ENCODE measurements at regions not wholly inside any gene's neighbourhood (a gene's known extent, or its start where the extent isn't known, plus 50 kb on each side); places are given as distances from the start of the nearest gene placed in this dataset.

DNA sequence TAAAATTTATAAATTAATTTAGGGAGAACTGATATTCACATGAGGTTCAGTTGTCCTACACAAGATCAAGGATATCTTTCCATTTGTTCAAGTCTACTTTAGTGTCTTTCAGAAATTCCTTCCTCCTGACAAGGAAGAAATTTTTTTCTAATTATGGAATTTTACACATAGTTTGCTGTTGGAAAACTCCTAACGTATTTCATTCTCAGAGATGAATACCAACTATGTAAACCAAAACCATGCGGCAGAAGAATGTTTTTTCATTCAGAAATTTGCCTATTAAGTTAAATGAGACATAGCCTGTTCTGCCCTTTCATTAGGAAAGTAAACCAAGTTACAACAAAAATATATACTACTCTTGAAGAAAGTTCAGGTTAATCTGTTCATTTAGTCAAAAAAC lies 111.2 kb upstream of the PRDM1 start:
- no peak for DNase-seq
- TF ChIP-seq, protein P1, sequence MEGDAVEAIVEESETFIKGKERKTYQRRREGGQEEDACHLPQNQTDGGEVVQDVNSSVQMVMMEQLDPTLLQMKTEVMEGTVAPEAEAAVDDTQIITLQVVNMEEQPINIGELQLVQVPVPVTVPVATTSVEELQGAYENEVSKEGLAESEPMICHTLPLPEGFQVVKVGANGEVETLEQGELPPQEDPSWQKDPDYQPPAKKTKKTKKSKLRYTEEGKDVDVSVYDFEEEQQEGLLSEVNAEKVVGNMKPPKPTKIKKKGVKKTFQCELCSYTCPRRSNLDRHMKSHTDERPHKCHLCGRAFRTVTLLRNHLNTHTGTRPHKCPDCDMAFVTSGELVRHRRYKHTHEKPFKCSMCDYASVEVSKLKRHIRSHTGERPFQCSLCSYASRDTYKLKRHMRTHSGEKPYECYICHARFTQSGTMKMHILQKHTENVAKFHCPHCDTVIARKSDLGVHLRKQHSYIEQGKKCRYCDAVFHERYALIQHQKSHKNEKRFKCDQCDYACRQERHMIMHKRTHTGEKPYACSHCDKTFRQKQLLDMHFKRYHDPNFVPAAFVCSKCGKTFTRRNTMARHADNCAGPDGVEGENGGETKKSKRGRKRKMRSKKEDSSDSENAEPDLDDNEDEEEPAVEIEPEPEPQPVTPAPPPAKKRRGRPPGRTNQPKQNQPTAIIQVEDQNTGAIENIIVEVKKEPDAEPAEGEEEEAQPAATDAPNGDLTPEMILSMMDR (IDR thresholded peaks at IDR 0.05; ENCODE audit: low read depth, low read length) = no peak
- Histone ChIP-seq H3K36me3 (no peaks in the 10 kb centered on the region), H3K9me3 (peaks cover 4% of the 10 kb centered on the region; the same call in 1 of the 2 replicates), H3K4me3 (ENCODE audit: low read depth, low read length) (no peak overlapping the region), H3K4me1 (no peaks in the 10 kb centered on the region), H3K27me3 (peaks cover 22% of the 10 kb centered on the region)

DNA sequence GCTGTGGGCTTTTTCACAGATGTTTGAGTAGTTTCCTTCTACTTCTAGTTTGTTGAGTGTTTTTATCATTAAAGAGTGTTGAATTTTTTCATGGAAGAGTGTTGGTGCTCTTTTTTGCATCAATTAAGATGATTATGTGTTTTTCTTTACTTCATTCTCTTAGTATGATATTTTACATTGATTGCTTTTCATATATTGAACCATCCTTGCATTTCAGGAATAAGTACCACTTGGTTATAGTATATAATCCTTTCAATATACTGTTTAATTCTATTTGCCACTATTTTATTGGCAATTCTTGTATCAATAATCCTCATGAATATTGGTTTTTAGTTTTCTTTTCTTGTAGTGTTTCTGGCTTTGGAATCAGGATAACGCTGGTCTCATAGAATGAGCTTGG lies 113.7 kb upstream of the PRDM1 start:
- H3K36me3 ChIP-seq = no peaks in the 10 kb centered on the region
- TF ChIP-seq, protein P1 (IDR thresholded peaks at IDR 0.05; ENCODE audit: low read depth, low read length) = no peak

GRCh38 chr6:105968603-105969333 lies 117.4 kb upstream of the PRDM1 start:
- H3K36me3 ChIP-seq = no peaks in the 10 kb centered on the region
- TF ChIP-seq, protein P1 (IDR thresholded peaks at IDR 0.05; ENCODE audit: low read depth, low read length) = no peak
- H3K4me3 ChIP-seq (ENCODE audit: low read depth, low read length) = no peak overlapping the region
- no peaks in the 10 kb centered on the region for H3K4me1 ChIP-seq
- DNase-seq = no peak
- H3K9me3 ChIP-seq = peaks cover 4% of the 10 kb centered on the region; the same call in 1 of the 2 replicates
- no peaks in the 10 kb centered on the region for H3K27me3 ChIP-seq

More for the DNA sequence above, 113.7 kb upstream of the PRDM1 start:
- Histone ChIP-seq H3K4me1 (no peaks in the 10 kb centered on the region), H3K9me3 (peaks cover 4% of the 10 kb centered on the region; the same call in 1 of the 2 replicates), H3K4me3 (ENCODE audit: low read depth, low read length) (no peak overlapping the region), H3K27me3 (peaks cover 13% of the 10 kb centered on the region)
- no peak for DNase-seq

- TF ChIP-seq, protein P1 (IDR thresholded peaks at IDR 0.05; ENCODE audit: low read depth, low read length) = no peak
- Histone ChIP-seq H3K9me3 (peaks cover 2% of the 10 kb centered on the region; the same call in 1 of the 2 replicates), H3K4me1 (no peaks in the 10 kb centered on the region), H3K27me3 (no peaks in the 10 kb centered on the region), H3K4me3 (ENCODE audit: low read depth, low read length) (no peak overlapping the region), H3K36me3 (no peaks in the 10 kb centered on the region)
- no peak for DNase-seq
Observed at GRCh38 chr6:105967917-105968602, 118.1 kb upstream of the PRDM1 start.

- no peak for DNase-seq
- Histone ChIP-seq H3K9me3 (no peaks in the 10 kb centered on the region), H3K36me3 (no peaks in the 10 kb centered on the region), H3K27me3 (no peaks in the 10 kb centered on the region), H3K4me3 (ENCODE audit: low read depth, low read length) (no peak overlapping the region), H3K4me1 (no peaks in the 10 kb centered on the region)
- TF ChIP-seq, protein P1 (IDR thresholded peaks at IDR 0.05; ENCODE audit: low read depth, low read length) = no peak
Observed at GRCh38 chr6:105966481-105966880, 119.7 kb upstream of the PRDM1 start.
